ENCODE measurements at regions not wholly inside any gene's neighbourhood (a gene's known extent, or its start where the extent isn't known, plus 50 kb on each side); places are given as distances from the start of the nearest gene placed in this dataset.

GRCh38 chr3:20701641-20702040 lies 515.6 kb upstream of the SGO1 start:
- no peaks in the 10 kb centered on the region for H3K4me1 ChIP-seq
- H3K36me3 ChIP-seq, result no peaks in the 10 kb centered on the region
- no peak for DNase-seq
- intact Hi-C loops (cut with DNase I), result no loop called here
- H3K27me3 ChIP-seq, result no peaks in the 10 kb centered on the region
- H3K9me3 ChIP-seq, result no peaks in the 10 kb centered on the region
- 51 to 66% methylated on average over 1 of the region's 1 CpG for WGBS, 2 donors
- no peak overlapping the region for H3K4me3 ChIP-seq (replicated peaks in 1 of 3)
- no peak overlapping the region for H3K27ac ChIP-seq
- no peak for TF ChIP-seq POLR2A (IDR thresholded peaks at IDR 0.05)
- TF ChIP-seq, protein P1, sequence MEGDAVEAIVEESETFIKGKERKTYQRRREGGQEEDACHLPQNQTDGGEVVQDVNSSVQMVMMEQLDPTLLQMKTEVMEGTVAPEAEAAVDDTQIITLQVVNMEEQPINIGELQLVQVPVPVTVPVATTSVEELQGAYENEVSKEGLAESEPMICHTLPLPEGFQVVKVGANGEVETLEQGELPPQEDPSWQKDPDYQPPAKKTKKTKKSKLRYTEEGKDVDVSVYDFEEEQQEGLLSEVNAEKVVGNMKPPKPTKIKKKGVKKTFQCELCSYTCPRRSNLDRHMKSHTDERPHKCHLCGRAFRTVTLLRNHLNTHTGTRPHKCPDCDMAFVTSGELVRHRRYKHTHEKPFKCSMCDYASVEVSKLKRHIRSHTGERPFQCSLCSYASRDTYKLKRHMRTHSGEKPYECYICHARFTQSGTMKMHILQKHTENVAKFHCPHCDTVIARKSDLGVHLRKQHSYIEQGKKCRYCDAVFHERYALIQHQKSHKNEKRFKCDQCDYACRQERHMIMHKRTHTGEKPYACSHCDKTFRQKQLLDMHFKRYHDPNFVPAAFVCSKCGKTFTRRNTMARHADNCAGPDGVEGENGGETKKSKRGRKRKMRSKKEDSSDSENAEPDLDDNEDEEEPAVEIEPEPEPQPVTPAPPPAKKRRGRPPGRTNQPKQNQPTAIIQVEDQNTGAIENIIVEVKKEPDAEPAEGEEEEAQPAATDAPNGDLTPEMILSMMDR (IDR thresholded peaks at IDR 0.05), result no peak

- no peaks in the 10 kb centered on the region for H3K9me3 ChIP-seq
- no peak for DNase-seq
- H3K27ac ChIP-seq, result no peak overlapping the region
- no peaks in the 10 kb centered on the region for H3K27me3 ChIP-seq
- H3K4me1 ChIP-seq, result no peaks in the 10 kb centered on the region
- no peaks in the 10 kb centered on the region for H3K36me3 ChIP-seq
- intact Hi-C loops (cut with DNase I), result no loop called here
- WGBS, 2 donors, result 18 to 55% methylated on average over 2 of the region's 2 CpGs
- TF ChIP-seq POLR2A (IDR thresholded peaks at IDR 0.05), result no peak
- TF ChIP-seq, protein P1 (IDR thresholded peaks at IDR 0.05), result no peak
- no peak overlapping the region for H3K4me3 ChIP-seq (replicated peaks in 1 of 3)
These were observed 514.7 kb upstream of the SGO1 start for GRCh38 chr3:20700714-20701113.

DNA sequence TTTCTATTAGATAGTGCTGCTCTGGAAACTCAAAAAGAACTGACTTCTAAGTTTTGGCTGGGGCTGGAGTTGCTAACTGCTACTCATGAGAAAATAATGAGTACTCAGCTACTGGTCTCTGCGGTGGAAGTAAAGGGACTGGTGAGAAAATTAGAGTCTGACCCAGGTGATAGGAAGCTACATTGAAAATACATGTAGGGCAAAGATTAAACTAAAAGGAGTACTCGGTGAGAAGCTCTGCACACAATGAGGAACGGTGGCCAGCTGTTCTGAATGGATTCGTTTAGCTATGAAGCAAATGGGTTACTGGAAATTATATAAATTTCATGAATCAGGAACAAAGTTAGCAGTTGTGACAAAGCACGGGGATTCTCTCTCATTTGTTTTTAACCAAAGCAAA lies 512.9 kb upstream of the SGO1 start:
- Histone ChIP-seq H3K36me3 (no peaks in the 10 kb centered on the region), H3K27ac (no peak overlapping the region), H3K4me1 (no peaks in the 10 kb centered on the region), H3K9me3 (no peaks in the 10 kb centered on the region), H3K4me3 (replicated peaks in 1 of 3) (no peak overlapping the region), H3K27me3 (no peaks in the 10 kb centered on the region)
- WGBS, 2 donors, result 90 to 94% methylated on average over 5 of the region's 5 CpGs
- DNase-seq, result no peak
- TF ChIP-seq, protein P1 (IDR thresholded peaks at IDR 0.05), result no peak
- no peak for TF ChIP-seq POLR2A (IDR thresholded peaks at IDR 0.05)
- intact Hi-C loops (cut with DNase I), result no loop called here

- WGBS, 2 donors, result 70 to 76% methylated on average over 4 of the region's 4 CpGs
- TF ChIP-seq, protein P1 (IDR thresholded peaks at IDR 0.05), result no peak
- TF ChIP-seq POLR2A (IDR thresholded peaks at IDR 0.05), result no peak
- H3K9me3 ChIP-seq, result no peaks in the 10 kb centered on the region
- H3K27ac ChIP-seq, result no peak overlapping the region
- H3K36me3 ChIP-seq, result no peaks in the 10 kb centered on the region
- H3K4me3 ChIP-seq (replicated peaks in 1 of 3), result no peak overlapping the region
- DNase-seq, result no peak
- no peaks in the 10 kb centered on the region for H3K27me3 ChIP-seq
- intact Hi-C loops (cut with DNase I), result no loop called here
- H3K4me1 ChIP-seq, result no peaks in the 10 kb centered on the region
These were observed 510.6 kb upstream of the SGO1 start for GRCh38 chr3:20696388-20697150.

GRCh38 chr3:20692675-20693074 lies 506.7 kb upstream of the SGO1 start:
- Histone ChIP-seq H3K9me3 (no peaks in the 10 kb centered on the region), H3K27ac (no peak overlapping the region), H3K27me3 (no peaks in the 10 kb centered on the region), H3K4me3 (replicated peaks in 1 of 3) (no peak overlapping the region), H3K36me3 (no peaks in the 10 kb centered on the region), H3K4me1 (no peaks in the 10 kb centered on the region)
- 71 to 75% methylated on average over 2 of the region's 2 CpGs for WGBS, 2 donors
- no peak for TF ChIP-seq POLR2A (IDR thresholded peaks at IDR 0.05)
- TF ChIP-seq, protein P1 (IDR thresholded peaks at IDR 0.05), result no peak
- intact Hi-C loops (cut with DNase I), result no loop called here
- DNase-seq, result no peak

Data from thyroid gland (tissue), 4 donors.